ENCODE measurements at regions not wholly inside any gene's neighbourhood (a gene's known extent, or its start where the extent isn't known, plus 50 kb on each side); places are given as distances from the start of the nearest gene placed in this dataset.

DNA sequence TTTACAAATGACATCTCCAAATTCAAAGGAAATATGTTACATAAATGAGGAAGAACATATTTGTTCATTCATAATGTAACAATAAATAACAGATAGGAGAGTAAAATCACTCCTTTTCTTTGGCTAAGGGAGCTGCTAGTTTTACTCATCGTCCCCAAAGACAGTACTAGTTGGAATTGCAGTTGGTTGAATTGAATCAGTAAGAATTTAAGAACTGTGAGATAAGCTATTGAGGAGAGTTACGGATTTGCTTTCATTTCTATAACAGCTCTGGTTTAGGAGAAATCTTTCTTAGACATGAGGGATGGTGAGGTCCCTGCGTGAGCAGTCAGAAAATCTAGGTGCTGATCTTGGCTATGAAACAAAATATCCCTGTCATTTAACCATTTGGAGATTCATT lies 402.8 kb downstream of the AEBP2 start:
- H3K4me2 ChIP-seq (ENCODE audit: low read depth, low read length) = no peak overlapping the region; the same call in 1 of the 2 replicates
- TF ChIP-seq POLR2A (IDR thresholded peaks at IDR 0.05; ENCODE audit: low read depth, low read length) (no peak), RAD21 (IDR thresholded peaks at IDR 0.05; ENCODE audit: low read length) (no peak), MAFK (IDR thresholded peaks at IDR 0.05; ENCODE audit: low read depth, low read length) (no peak), RCOR1 (IDR thresholded peaks at IDR 0.05; ENCODE audit: insufficient replicate concordance, low read length) (no peak), MXI1 (IDR thresholded peaks at IDR 0.05; ENCODE audit: borderline replicate concordance, low read depth, low read length) (no peak), RFX5 (IDR thresholded peaks at IDR 0.05; ENCODE audit: low read depth, low read length) (no peak), MAZ (IDR thresholded peaks at IDR 0.05; ENCODE audit: borderline replicate concordance, low read depth, low read length) (no peak), NFE2L2 (IDR thresholded peaks at IDR 0.05; ENCODE audit: low read depth, low read length) (no peak), FOS (IDR thresholded peaks at IDR 0.05; ENCODE audit: low read depth, low read length) (no peak), CEBPB (IDR thresholded peaks at IDR 0.05; ENCODE audit: low read depth, low read length) (no peak), SMC3 (IDR thresholded peaks at IDR 0.05; ENCODE audit: low read depth, low read length) (no peak), BHLHE40 (IDR thresholded peaks at IDR 0.05; ENCODE audit: low read depth, low read length) (no peak), CHD1 (IDR thresholded peaks at IDR 0.05; ENCODE audit: low read depth, low read length) (no peak)
- TF ChIP-seq, protein P1, sequence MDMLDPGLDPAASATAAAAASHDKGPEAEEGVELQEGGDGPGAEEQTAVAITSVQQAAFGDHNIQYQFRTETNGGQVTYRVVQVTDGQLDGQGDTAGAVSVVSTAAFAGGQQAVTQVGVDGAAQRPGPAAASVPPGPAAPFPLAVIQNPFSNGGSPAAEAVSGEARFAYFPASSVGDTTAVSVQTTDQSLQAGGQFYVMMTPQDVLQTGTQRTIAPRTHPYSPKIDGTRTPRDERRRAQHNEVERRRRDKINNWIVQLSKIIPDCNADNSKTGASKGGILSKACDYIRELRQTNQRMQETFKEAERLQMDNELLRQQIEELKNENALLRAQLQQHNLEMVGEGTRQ (IDR thresholded peaks at IDR 0.05; ENCODE audit: low read depth, low read length) = no peak
- TF ChIP-seq, protein P2, sequence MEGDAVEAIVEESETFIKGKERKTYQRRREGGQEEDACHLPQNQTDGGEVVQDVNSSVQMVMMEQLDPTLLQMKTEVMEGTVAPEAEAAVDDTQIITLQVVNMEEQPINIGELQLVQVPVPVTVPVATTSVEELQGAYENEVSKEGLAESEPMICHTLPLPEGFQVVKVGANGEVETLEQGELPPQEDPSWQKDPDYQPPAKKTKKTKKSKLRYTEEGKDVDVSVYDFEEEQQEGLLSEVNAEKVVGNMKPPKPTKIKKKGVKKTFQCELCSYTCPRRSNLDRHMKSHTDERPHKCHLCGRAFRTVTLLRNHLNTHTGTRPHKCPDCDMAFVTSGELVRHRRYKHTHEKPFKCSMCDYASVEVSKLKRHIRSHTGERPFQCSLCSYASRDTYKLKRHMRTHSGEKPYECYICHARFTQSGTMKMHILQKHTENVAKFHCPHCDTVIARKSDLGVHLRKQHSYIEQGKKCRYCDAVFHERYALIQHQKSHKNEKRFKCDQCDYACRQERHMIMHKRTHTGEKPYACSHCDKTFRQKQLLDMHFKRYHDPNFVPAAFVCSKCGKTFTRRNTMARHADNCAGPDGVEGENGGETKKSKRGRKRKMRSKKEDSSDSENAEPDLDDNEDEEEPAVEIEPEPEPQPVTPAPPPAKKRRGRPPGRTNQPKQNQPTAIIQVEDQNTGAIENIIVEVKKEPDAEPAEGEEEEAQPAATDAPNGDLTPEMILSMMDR (conservative IDR thresholded peaks at IDR 0.05; ENCODE audit: low read depth, low read length) = no peak
- TF ChIP-seq, protein P3, sequence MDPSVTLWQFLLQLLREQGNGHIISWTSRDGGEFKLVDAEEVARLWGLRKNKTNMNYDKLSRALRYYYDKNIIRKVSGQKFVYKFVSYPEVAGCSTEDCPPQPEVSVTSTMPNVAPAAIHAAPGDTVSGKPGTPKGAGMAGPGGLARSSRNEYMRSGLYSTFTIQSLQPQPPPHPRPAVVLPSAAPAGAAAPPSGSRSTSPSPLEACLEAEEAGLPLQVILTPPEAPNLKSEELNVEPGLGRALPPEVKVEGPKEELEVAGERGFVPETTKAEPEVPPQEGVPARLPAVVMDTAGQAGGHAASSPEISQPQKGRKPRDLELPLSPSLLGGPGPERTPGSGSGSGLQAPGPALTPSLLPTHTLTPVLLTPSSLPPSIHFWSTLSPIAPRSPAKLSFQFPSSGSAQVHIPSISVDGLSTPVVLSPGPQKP (IDR thresholded peaks at IDR 0.05; ENCODE audit: borderline replicate concordance, low read depth, low read length) = no peak
- no peak overlapping the region; the same call in 1 of the 2 replicates for H3K9ac ChIP-seq (ENCODE audit: low read depth, low read length)
- in situ Hi-C loops (cut with MboI; ENCODE audit: low sequenced_read_pairs) = no loop called here
- dilution Hi-C loops (cut with HindIII; ENCODE audit: low sequenced_read_pairs, unreplicated experiment) = no loop called here
- H2BK5ac ChIP-seq (ENCODE audit: low read depth, low read length, poor library complexity, severe bottlenecking) = no peak overlapping the region
- H3K4me3 ChIP-seq (ENCODE audit: insufficient read depth, low read depth, low read length) = no peak overlapping the region
- no peak overlapping the region for H2AK9ac ChIP-seq (replicated peaks; ENCODE audit: low read depth, low read length, poor library complexity)
- ATAC-seq (ENCODE audit: low read depth) (no peak), DNase-seq (no peak)
- no peaks in the 10 kb centered on the region for H3K36me3 ChIP-seq (ENCODE audit: control insufficient read depth, insufficient read depth, low read length)
- no peak overlapping the region for H3K27ac ChIP-seq (ENCODE audit: insufficient read depth, low read length)
- no peak overlapping the region for H4K5ac ChIP-seq (ENCODE audit: low read depth, low read length)
- H3K56ac ChIP-seq (ENCODE audit: extremely low read depth, insufficient read depth, low read length) = no peak overlapping the region
- POLR2A ChIA-PET (ENCODE audit: unreplicated experiment) = no interaction called here
- no peak overlapping the region for H2BK20ac ChIP-seq (ENCODE audit: low read depth, low read length)
- WGBS, 2 experiments (ENCODE audit: extremely low coverage in 2 of 2, insufficient read length in 1 of 2) = no CpG with 5 or more reads among the region's 3 CpGs
- 0 out of 2 replicates have a peak overlapping the region, but pooled peaks have one; percentile 9 for H3K18ac ChIP-seq (ENCODE audit: low read depth, low read length)
- CTCF ChIA-PET = no interaction called here
- H4K91ac ChIP-seq (ENCODE audit: insufficient read depth, low read depth, low read length) = no peak overlapping the region
- no peak overlapping the region for H3K14ac ChIP-seq (replicated peaks; ENCODE audit: low read depth, low read length)
- H3K4me1 ChIP-seq (ENCODE audit: control insufficient read depth, insufficient read depth, low read length) = peaks cover 2% of the 10 kb centered on the region; the same call in 1 of the 2 replicates
- H3K23ac ChIP-seq (ENCODE audit: low read depth, low read length) = no peak overlapping the region
- no peak overlapping the region for H2AK5ac ChIP-seq (ENCODE audit: low read depth, low read length)
- H2AFZ ChIP-seq (replicated peaks; ENCODE audit: low read length, poor library complexity) = no peak overlapping the region
- intact Hi-C loops (cut with micrococcal nuclease) = no loop called here
- peak overlapping the region; percentile 10; the same call in 1 of the 2 replicates for H2BK120ac ChIP-seq (ENCODE audit: low read depth, low read length)
- no peaks in the 10 kb centered on the region for H3K9me3 ChIP-seq (ENCODE audit: control insufficient read depth, insufficient read depth, low read length)
- no peaks in the 10 kb centered on the region for H3K27me3 ChIP-seq (ENCODE audit: control insufficient read depth, insufficient read depth, low read length)
- no peak overlapping the region for H4K8ac ChIP-seq (ENCODE audit: low read depth in 2 of 2, low read length in 2 of 2)
- no TSS peak for BruUV-seq (replicated peaks)
- 0 out of 2 replicates have a peak, but pooled peaks cover 2% of the 10 kb centered on the region for H3K9me1 ChIP-seq (ENCODE audit: insufficient read depth, low read length)
- H4K20me1 ChIP-seq (ENCODE audit: insufficient read depth, low read length) = no peaks in the 10 kb centered on the region
- H3K79me1 ChIP-seq (ENCODE audit: low read depth in 1 of 2, low read length in 2 of 2) = no peaks in the 10 kb centered on the region
- H2BK15ac ChIP-seq (ENCODE audit: low read depth, low read length) = no peak overlapping the region
- H3K4ac ChIP-seq (ENCODE audit: low read depth, low read length) = no peak overlapping the region
